Myocyte (in vitro differentiated cells): ENCODE measurements at regions not wholly inside any gene's neighbourhood (a gene's known extent, or its start where the extent isn't known, plus 50 kb on each side); places are given as distances from the start of the nearest gene placed in this dataset.

Source experiments
- DNase-seq: peaks from one replicate; pipeline ENCODE4 v3.0.0-alpha.2; 2012; ENCODE audit warnings: low read depth

DNA sequence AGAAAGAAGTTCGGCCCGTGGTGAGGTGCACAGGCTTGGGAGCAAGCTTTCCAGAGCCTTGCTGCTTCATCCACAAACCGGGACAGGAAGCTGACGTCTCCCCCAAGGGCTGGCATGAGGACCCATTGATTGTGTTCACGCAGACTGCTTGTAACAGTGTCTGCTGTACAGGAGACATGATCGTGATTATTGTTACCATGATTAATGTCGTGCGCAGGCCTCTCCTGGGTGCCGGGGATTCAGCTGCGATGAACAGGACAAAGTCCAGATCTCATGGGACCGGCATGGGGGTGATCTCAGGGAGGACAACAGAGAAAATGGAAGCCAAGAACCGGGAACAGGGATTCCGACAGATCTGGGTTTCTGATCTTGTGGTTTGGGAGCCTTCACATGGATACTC lies 219.9 kb downstream of the BRD1 start:
- DNase-seq: no peak

DNA sequence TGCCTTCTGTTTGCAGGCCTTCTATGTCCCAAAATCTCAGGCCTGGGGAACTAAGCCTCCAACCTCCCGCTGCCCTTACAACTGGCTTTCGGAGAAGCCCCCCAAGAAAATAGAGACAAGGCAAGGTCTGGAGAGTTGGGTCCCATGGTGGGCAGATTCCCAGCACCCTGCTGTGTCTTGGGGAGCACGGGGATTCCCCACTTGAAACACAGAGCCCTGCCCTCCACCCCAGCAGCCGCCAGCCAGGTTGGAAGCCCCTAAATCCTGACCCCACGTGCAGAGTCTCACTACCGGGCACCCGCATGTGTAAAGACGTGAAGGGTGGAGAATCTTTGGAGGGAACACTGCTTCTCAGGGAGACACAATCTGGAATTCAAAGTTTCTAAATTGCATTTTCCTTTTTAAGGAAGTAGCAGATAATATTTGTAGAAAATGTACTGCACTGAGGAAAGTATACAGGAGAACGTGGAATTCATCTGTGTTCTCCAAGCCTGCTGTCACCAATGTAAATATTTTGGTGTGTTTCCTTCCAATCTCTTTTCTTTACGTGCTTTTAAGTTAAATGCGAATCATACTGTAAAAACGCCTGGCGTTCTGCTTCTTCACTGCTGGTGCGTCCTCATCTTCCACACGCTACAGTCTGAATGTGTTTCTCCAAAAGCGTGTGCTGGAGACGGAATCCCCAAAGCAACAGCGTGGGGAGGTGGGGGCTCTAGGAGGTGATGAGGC lies 220.9 kb downstream of the BRD1 start:
- no peak for DNase-seq

DNA sequence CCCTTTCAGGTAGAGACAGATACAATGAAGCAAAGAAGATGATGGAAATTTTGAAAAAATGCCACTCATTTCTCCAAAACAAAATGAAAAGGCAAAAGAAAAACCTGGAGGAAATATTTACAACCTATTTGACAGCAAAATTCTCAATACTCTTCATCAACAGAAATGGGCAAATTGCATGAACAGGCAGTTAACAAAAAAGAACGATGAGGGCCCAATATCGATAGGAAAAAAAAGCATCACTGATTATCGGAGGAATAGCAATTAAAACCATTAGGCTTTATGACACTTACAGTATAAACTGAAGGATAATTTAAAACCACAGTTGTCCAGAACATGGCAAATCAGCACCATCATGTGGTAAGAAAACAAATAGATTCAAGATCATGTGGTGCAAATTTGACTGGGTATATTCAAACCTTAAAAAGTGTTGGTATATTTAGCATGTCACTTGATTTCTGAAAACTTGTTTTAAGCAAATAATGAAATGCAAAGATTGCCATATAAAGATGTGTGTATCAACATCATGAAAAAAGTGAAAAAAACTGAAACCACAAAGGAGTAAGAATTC lies 222.9 kb downstream of the BRD1 start:
- DNase-seq: no peak

DNA sequence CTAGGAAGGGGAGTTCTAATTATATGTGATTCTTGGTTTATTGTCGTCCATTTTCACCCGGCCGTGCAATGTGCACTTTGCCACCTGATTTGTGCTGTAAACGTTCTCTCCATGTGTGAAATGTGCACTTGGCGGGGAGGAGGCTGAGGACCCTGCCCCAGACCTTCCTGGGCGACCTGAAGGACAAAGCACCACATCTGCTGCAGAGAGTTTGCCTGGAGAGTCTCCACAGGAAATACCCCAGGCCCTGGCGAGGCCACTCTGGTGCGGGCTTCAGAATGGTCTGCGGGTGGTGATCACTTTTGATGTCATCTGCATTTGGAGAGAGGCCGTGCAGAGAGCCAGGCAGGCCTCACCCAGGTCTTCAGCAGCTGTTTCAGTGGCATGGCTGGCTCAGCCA lies 224.7 kb downstream of the BRD1 start:
- DNase-seq: no peak

DNA sequence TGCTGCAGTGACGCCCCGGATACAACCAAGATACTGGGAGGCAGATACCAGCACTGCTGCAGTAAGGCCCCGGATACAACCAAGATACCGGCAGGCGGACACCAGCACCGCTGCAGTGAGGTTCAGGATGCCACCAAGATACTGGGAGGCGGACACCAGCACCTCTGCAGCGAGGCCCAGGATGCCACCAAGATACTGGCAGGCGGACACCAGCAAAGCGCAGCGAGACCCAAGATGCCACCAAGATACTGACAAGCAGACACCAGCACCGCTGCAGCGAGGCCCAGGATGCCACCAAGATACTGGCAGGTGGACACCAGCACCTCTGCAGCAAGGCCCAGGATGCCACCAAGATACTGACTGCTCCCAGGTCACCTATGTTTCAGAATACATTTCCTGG lies 225.2 kb downstream of the BRD1 start:
- no peak for DNase-seq

DNA sequence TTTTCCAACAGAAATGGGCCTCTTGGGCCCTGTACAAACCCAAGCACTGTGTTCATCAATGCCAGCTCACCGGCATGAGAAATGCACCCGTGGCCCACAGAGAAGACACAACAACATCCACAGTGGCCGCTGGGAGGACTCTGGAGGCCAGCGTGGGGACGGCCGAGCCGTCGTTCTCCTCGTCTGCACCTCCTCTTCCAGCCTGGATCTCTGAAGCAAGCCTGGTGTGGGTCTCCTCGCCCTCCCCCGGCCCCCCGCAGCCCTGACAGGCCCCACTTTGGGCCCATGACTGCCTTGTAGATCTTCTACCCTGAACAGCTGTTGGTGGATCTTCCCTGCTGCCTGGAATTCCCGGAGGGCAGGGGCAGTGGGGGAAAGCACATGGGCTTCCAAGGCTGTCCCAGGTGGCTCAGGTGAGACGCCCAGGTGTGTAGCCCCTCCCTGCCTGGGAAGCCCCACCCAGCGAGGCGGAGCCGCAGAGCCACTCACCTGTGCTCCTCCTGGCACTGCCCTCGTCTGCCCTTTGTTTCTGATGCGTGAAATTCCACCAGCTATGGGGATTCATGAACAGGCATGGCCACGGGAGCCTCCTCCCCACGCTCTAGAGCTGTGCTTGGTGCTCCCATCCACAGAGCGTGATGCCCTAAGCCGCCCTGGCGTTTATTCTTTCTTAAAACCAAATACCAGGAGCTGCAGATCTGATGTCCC lies 225.9 kb downstream of the BRD1 start:
- no peak for DNase-seq

DNA sequence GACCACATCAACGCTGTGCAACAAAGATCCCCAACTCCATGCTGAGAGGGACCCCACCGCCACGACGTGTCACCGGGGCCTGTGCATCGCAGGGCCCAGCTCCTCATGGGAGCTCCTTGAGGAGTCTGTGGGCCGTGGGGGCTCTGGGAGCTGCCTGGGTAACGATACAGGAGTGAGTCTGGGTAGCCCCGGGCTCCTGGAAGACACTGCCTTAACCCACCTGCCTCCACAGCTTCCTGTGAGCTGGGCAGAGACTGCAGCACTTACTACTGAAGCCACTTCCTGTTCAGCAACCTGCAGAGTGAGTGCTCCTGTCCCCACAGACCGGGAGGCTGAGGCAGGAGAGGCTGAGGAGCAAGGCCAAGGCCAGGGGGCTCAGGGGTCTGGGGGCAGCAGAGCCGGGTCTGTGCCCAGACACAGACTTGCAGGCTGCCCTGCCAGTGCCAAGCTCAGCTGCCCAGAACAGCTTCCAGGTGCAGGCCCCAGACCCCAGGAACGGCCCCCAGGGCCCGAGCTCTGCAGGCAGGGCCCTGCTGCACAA lies 226.7 kb downstream of the BRD1 start:
- no peak for DNase-seq

DNA sequence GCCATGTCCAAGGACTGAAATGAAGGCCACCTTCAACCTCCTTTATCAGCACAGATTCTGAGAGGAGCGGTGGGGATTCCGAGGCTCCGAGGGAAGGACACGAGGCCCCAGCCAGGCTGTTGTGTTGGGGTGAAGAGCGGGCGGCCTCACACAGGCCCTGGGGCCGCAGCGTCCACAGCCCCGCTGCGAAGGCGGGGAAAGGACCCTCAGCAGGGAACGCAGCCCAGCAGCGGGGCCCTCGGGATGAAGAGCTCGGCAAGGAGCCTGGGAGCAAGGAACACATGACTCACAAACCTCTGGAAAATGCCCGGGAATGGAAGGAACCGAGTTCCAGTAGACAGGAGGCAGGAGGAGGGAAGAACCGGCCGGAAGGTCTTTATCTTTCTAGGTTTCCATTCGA lies 227.2 kb downstream of the BRD1 start:
- no peak for DNase-seq

DNA sequence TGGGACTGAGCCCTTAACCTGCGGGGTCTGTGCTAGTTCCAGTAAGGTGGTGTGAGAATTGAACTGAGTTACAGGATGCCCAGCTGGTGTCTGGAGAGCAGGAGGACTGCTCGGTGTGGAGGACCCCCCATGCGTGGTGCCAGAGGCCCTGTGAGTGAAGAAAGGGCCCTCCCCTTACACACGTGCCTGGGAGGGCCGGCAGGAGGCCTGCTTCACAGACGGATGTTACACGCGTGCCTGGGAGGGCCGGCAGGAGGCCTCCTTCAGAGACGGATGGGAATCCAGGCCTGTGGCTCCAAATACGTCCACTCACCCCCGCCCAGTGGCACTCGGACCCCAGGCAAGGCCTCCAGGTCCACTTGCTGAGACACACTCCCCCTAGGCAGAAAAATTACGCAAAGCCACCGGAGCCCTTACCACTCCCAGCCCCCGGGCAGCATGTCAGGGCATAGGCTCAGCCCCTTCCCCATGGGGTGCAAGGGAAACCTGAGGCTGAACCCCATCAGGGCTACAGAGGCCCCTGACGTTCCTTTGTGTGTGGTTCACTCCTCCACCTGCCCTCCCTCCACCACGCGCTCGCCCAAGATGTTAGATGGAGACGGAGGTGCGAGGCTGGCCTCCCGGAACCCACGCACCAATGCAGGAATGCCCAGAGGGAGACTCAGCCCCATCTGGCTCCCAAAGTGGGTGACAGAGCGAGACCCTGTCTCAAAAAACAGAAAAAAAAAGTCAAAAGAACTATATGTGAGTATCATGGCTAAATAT lies 227.8 kb downstream of the BRD1 start:
- no peak for DNase-seq

DNA sequence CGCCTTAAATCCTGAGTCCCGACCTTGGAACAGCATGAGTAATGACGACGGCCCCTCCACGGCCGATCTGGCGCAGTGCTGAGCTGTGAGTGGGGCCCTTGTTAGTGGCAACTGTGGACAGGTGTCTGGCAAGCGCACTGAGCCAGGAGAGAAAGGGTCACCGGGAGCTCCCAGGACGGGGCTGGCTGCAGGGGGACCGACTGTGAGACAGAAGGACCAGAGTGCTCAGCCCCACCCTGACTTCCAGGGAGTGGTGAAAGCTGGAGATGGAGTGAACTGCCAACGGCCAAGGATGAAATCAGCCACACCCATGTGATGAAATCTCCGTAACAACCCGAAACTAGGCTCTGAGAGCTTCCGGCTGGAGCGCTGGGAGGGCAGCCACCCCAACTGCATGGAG lies 228.6 kb downstream of the BRD1 start:
- DNase-seq: no peak

DNA sequence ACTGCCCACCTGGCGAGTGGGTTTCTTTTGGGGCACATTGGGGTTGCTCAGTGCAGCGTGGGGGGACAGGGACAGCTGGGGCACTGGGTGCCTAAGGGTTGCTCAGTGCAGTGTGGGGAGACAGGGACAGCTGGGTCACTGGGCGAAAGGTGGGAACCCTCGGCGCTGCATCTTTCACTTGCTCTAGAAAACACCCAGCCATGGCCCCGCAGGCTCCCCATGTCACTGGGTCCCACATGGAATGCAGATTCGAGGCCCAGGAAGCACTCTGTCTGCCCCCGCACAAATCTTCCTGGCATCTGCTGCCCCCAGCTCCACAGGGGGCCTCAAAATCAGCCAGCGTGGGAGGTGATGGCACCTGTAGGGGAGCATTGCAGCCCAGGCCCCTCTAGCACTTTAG lies 229.3 kb downstream of the BRD1 start:
- no peak for DNase-seq

DNA sequence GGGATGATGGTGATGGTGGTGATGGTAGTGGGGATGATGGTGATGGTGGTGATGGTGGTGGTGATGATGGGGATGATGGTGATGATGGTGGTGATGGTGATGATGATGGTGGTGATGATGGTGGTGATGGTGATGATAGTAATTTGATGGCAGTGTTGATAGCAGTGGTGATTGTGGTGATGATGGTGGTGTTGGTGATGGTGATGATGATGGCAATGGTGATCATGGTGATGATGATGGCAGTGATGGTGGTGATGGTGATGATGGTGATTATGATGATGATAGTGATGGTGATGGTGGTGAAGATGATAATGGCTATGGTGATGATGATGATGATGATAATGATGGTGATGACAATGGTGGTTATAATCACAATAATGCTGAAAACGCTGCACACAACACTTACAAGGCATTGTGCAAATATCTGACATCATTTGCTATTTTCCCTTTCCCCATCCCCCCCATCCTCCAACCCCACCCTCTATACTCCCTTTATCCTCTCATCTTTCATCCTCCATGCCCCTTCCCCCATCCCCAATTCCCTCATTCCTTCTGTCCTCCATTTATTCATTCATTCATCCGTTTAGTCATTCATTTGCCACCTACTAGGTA lies 230.1 kb downstream of the BRD1 start:
- no peak for DNase-seq

DNA sequence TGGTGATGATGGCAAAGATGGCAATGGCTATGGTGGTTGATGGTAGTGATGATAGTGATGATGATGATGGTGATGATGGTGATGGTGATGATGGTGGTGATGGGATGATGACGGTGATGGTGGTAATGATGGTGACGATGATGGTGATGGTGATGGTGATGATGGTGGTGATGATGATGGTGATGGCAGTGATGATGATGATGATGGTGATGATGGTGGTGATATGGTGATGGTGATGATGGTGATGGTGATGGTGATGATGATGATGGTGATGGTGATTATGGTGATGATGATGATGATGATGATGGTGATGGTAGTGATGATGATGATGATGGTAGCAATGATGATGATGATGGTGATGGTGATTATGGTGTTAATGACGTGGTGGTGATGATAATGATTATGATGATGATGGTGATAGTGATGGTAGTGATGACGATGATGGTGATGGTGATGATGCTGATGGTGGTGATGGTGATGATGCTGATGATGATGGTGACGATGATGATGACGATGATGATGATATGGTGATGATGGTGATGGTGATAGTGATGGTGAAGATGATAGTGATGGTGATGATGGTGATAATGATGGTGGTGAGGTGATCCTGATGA lies 232.1 kb downstream of the BRD1 start:
- no peak for DNase-seq

DNA sequence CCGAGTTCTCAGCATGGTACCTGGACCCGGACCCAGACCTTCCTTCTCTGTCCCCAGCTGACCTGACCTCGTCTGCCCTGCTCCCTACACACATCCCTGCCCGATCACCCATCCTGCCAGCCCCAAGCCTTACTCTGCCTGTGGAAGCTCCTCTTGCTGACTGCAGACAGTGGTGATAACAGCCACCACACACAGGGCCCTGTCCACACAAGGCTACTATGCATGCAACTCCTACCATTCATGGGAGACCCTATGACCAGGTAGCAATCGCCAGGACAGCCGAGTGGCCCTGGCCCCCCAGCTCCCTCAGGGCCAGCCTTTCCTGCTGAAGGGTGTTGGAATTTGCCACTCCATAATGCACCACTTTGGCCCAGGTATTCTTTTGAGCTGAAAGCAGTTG lies 233.6 kb downstream of the BRD1 start:
- no peak for DNase-seq

DNA sequence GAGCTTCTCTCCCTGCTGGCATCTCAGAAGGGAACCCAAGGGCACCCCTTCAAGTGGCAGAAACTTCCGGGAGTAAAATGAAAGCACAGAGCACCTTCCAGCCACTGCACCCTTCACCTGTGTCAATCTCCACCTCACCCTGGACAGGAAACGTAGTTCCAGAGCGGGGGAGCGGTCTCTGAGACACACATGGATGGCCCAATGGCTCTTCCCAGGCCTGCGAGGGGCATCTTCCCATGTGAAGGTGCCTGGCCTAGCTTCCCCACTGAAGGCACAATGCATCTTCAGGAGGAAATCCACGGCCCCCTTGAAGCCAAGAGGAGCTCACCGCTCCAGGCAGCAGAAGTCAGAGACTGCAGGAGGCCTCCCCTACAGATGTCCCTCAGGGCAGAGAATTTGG lies 234.2 kb downstream of the BRD1 start:
- no peak for DNase-seq

DNA sequence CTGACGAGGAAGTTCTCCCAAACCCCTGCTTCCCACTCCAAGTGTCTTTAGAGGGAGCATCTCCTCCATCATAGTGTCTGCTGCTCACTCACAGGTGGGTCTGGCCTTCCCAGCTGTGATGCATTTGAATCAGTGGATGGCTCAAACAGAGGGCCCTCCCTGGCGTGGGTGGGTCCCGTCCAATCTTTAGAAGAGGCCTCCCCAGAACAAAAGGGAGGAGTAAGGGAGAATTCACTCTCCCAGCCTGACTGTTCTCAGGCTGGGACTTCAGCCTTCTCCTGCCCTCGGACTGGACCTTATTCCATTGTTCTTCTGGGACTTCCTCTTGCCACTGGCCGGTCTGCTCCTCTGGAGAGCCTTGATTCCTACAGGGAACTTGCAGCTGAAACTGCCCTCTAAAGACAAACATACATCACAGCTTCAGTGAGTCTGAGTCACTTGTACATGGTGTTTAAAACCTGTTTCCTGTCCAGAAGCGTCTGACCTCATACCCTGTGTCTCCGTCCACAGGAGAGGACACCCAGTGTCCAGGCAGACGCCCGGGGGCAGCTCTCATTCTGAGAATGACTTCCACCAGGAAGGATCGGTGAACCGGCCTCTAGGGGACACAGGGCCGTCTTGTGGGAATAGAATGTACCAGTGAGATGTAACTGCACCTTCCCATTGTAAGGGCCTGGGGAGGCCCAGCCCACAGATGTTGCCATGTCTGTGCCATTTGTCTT lies 234.7 kb downstream of the BRD1 start:
- no peak for DNase-seq

DNA sequence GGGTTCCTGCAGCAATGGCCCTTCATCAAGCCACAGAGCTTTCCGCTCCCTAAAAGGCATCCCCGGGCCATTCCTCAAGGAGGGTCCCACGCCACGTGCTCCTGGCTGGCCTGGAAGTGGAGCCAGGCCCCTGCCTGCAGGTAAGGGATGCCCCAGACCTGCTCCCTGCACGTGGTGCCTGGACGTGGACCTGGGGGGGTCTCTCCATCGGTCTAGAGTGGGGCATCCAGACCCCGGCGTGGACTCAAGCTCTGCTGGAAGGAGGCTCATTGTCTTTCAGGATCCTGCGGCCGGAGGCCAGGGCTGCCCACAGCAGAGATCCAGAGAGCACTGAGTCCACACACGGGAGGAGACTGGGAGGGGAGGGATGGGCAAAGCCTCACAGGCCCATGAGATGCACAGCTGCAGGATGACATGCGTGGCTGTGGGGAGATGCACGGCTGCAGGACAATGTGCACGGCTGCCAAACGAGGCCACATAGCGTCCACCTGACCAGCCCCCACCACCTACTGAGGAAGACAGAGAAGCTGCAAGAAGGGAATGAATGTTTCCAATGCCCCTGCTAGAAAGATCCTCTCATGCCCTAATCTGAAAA lies 236.7 kb downstream of the BRD1 start:
- DNase-seq: no peak

DNA sequence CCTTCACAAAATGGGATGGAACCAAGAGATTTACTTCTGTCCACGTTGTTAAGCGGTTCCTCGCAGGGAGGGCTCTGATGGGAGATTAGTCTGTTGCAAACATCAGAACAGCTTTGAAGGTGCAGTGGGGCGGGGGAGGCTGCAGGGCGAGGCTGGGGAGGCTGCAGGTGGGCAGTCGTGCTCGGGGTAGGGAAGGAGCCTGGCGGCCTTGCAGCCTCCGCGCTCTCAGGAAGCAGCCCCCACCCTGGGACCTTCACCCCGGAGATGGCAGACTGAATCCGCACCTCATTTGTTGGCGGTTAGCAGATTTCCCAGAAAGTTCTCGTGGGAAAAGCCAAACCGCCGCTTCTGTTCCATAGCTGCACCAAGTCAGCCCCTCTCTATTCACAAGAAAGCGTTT lies 237.3 kb downstream of the BRD1 start:
- no peak for DNase-seq

DNA sequence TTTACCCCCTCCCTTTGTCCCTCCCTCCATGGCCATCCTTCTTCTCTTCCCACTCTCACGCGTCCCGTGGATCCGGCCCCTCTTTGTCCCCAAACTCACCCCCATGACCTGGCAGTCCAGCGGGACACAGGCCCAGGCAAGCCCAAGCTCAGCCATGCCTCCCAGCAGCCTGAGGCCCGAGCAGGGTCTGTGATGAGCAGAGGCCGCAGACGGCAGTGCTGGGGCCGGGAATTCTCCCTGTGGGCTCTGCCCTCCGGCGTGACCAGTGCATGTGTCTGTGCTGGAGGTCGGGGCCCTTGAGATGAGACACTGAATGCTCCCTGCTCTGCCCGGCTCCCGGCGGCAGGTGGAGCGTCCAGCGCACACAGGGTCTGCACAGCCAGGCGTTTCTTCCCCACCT lies 237.9 kb downstream of the BRD1 start:
- DNase-seq: no peak

DNA sequence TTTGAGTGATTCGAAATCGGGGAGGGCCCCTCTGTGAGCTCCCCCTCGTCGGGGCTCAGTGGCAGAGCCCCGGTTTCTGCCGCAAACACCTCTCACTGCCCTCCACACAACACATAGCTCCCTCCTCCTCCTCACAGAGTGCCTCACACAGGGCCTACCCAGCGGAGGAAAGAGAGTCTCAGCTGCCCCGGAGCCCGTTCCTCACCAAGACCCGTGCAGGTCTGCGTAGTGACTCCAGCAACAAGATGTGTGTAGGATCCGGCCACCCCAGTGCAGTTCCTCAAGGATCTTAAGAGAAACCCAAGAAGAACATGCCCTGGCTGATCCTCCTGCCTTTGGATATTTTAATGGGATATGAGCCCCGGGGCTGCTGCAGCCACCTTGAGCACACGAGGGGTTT lies 238.4 kb downstream of the BRD1 start:
- DNase-seq: no peak
